Mesenteric fat pad (tissue), 1 donor: ENCODE measurements at regions not wholly inside any gene's neighbourhood (a gene's known extent, or its start where the extent isn't known, plus 50 kb on each side); places are given as distances from the start of the nearest gene placed in this dataset.
"Not testable (repeated sequence)": the region's sequence is repeated elsewhere in the genome, so short reads cannot be mapped to it uniquely, and the experiment has no call there.

ENCODE experiments used
- DNase-seq: peaks from one replicate; pipeline ENCODE4 v3.0.0-alpha.2; 2020; ENCODE audit warnings: low spot score
- donor health status: DM: yes; HTN: yes; CAD: no.

- no peak for DNase-seq
Observed at GRCh38 chrX:125198546-125198945, 121.1 kb upstream of the TEX13C start.

DNA sequence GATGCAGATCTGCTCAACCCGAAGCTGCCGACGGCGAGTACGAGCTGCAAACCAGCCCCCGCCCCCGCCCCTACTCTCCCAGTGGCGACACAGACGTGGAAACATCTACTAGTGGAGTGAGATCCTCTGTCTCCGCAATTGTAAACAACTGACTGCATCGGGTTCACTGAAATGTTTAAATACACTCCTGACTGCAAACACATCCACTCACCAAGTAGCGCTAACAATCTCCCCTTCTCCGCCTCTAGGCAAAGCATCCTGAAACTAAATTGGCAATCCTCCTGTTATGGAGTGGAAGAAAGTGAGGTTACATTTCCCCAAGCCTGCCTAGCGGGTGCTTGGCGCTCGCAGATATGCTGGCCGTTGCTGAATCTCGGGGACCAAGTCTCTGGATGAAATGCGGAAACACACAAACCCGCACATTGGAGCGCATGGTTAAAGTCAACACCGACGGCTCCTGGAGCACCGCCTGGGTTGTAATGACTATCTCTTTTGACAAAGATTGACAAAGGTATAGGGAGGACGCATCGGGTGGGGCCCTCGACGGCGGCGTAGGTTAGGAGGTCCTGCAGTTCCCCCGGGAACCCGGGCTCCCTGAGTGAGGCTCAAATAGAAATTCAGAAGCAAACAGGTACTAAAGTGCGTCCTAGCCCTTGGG lies 117.0 kb upstream of the TEX13C start:
- no peak for DNase-seq

GRCh38 chrX:125203365-125203736 lies 116.3 kb upstream of the TEX13C start:
- no peak for DNase-seq

GRCh38 chrX:125203737-125204578 lies 115.7 kb upstream of the TEX13C start:
- no peak for DNase-seq

DNA sequence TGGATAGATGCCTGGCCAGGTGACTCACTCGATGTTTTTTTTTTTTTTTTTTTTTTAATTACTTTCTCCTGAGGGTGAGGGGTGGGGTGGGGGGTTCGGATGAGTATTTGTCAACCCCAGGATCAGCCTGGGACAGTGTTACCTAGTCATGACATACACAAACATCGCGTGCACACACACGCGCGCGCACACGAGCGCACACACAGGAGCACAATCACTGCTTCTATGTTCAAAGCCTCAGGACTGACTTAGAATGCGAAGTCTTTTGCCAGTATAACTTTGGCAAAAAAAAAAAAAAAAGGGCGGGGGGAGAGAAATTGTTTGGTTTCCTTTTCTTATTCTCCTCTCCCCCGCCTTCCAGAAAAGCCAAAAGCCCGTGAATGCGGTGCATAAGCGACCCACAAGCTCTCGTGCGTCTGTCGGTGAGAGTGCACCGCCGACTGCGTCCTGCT lies 115.0 kb upstream of the TEX13C start:
- DNase-seq: no peak

DNA sequence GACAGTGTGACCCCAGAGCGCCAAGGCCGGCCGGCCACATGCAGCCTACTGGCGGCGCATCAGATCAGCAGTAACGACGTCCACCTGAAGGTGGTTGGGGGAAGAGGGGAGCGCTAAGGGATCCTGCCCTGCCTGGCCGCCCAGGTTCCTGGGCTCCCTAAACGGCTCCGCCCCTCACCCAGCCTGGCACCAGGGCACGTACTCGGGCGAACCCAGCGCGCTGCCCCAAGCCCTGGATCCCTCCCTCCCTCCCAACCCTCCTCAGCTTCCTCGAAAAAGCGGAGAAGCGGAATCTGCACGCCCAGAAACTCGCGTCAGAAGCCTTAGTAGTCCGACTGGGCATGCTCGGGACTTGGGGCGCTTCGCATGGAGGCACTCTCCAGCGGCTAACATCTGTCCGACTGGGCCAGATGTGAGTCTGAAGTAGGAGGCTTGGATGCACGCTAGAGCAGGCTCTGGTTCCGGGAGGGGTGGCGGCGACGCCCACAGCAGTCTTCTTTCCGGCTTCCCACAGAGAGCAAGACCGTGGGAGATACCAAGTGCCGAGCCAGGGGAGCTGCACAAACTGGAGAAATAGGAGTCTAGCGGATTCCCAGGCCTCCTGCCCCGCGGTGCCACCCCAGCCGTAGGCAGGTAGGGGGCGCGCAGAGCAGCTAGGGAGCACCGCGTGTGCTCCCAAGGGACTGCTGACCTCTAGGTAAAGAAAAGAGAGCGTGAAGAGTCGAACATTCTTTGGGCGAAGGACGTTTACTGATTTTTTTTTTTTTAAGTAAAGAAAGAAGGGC lies 114.3 kb upstream of the TEX13C start:
- no peak for DNase-seq

DNA sequence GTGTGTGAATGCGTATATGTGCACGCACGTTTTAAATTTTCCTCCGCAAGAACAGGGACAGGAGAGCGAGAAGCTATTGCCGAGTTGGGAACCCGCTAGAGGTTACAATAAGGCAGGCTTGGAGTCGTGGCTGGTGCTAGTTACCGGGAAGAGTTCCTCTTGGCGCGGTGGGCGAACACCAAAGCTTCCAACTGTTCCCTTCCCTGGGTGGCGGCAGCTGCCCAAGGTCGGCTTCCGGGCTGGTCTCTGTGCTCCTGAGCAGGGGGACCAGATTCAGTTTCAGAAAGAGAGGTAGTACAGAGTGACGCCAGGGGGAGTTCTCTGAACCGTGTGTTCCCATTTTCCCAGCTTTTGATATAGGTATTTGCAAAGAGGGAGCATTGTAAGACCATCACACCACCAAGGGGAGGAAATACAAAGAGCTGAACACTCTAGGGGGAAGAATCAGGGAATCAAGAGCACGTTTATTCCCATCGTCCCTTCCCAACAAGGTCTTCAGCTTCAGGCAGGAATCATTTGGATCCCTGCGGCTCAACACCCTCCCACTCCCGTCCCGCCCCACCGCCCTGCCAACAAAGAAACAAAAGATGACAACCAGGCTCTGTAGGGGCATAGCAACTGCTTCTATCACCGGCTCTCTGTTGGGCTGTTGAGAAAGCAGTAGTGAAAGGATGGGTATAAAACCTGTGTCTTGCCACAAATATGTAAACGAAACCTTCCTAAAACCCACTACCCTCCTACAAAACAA lies 113.6 kb upstream of the TEX13C start:
- DNase-seq: no peak

DNA sequence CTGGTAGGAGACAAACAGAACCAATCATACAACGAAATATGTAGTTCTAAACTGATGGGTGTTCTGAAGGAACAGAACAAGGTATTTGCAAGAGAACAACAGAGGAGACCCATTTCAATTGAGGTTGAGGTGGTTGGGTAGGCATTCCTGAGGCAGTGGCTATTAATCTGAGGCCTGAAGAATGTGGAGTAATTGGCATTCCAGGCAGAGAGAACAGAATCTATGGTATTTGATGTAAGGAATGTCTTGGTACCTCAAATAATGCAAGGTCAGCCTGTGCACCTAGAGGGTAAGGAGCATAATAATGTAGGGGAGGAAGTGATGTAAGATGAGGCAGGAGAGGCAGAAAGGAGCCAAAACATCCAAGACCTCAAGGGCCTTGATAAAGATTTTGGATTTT lies 109.5 kb upstream of the TEX13C start:
- no peak for DNase-seq

DNA sequence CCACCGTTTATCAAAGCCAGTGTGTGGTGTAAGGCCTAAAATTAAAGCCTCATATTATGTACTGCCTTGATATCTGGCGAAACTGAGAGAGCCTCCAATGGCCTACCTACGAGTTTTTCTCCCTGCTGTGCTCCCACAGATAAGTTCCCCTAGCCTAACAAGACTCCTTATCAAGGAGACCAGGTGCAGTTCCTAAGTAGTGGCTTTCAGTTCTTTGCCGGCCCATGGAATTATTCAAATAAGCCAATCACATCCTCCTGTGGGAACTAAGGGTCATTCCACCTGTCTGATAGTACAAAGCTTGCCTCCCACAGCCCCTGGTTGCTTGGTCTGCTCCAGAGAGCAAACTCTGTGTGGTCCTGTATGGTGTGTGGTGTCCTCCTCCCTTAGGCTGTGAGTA lies 99.8 kb upstream of the TEX13C start:
- no peak for DNase-seq

DNA sequence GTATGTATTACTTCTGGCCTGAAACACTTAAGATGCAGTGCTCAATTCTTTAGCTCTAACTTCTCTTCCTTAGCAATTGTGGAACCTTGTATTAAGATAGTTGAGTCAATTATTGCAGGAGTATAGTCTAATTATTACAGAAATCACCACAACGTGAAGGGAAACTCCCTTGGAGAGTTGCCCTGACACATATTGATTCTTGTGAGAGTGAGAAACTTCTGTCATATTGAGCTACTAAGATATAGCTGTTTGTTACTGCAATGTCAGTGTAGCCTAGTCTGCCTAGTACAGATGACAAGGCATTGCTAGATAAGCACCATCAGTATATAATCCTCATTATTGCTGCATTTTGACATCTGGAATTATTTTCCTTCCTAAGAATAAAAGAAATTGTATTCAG lies 82.7 kb upstream of the TEX13C start:
- no peak for DNase-seq

DNA sequence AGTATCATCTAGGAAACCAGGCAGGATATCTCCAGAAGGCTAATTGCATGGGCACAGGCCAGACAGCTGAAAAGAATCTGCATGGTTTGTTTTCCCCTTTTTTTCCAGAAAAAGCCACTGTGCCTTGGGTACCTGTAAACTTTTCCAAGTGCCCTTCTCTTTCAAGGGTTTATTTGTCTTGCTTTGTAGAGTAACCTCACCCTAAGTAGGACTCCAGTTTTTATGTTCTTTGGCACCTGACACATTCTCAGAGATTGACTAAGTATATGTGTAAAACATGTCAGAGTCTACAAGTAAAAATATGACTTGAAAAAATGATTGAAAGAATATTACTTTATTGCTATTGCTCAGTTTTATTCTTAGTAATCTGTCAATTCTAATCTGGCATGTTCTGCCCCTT lies 70.7 kb upstream of the TEX13C start:
- no peak for DNase-seq

GRCh38 chrX:125255759-125256158 lies 63.9 kb upstream of the TEX13C start:
- DNase-seq: not testable (repeated sequence)

- no peak for DNase-seq
Observed at GRCh38 chrX:125262836-125263235, 56.8 kb upstream of the TEX13C start.

GRCh38 chrX:125266153-125266660 lies 53.5 kb upstream of the TEX13C start:
- peak; percentile 16 for DNase-seq
